Right lobe of liver (tissue), 4 donors: ENCODE measurements at regions not wholly inside any gene's neighbourhood (a gene's known extent, or its start where the extent isn't known, plus 50 kb on each side); places are given as distances from the start of the nearest gene placed in this dataset.
"Not testable (repeated sequence)": the region's sequence is repeated elsewhere in the genome, so short reads cannot be mapped to it uniquely, and the experiment has no call there.

ENCODE experiments used
- POLR2A ChIP-seq: fragments of 450-650 bp; IDR thresholded peaks from one replicate; pipeline ENCODE4 v1.6.1; 2017; ENCODE audit warnings: antibody characterized with exemption, mild to moderate bottlenecking
- TF ChIP-seq, protein P1 (sequence below), 4 donors: fragments of 200-600 bp in 3 of 4; fragments of 450-650 bp in 1 of 4; IDR thresholded peaks; one replicate each; pipeline versions ENCODE4 v1.5.1 to v1.8.0; 2016 to 2022; ENCODE audit warnings: antibody characterized with exemption in 4 of 4, mild to moderate bottlenecking in 2 of 4
- donor health status: DM: no; HTN: no; CAD: no.
- donor health status: DM: no; HTN: no; CAD: no.
- donor health status: DM: no; HTN: yes; CAD: no.

DNA sequence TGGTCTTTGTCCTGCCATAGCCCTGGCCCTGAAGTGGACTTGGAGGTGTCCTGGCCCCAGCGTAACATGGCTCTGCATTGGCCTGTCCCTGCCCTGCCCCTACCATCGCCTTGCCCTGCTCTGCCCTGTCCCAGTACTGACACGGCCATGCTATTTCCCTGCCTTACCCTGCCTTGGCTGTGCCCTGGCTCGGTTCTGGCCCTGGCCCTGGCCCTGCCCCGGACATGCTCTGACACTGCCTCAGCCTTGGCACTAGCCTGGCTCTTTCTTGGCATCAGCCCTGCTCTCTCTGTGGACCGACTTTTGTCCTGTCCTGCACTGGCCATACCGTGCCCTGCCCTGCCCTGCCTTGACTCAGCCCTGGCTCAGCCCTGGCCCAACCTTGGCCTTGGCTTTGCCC is 2889.0 kb upstream of the TEKT4 start:
- TF ChIP-seq, protein P1, sequence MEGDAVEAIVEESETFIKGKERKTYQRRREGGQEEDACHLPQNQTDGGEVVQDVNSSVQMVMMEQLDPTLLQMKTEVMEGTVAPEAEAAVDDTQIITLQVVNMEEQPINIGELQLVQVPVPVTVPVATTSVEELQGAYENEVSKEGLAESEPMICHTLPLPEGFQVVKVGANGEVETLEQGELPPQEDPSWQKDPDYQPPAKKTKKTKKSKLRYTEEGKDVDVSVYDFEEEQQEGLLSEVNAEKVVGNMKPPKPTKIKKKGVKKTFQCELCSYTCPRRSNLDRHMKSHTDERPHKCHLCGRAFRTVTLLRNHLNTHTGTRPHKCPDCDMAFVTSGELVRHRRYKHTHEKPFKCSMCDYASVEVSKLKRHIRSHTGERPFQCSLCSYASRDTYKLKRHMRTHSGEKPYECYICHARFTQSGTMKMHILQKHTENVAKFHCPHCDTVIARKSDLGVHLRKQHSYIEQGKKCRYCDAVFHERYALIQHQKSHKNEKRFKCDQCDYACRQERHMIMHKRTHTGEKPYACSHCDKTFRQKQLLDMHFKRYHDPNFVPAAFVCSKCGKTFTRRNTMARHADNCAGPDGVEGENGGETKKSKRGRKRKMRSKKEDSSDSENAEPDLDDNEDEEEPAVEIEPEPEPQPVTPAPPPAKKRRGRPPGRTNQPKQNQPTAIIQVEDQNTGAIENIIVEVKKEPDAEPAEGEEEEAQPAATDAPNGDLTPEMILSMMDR (IDR thresholded peaks at IDR 0.05): not testable (repeated sequence)
- not testable (repeated sequence) for TF ChIP-seq POLR2A
